HepG2 (cell line): ENCODE measurements at regions not wholly inside any gene's neighbourhood (a gene's known extent, or its start where the extent isn't known, plus 50 kb on each side); places are given as distances from the start of the nearest gene placed in this dataset.

Source experiments
- ATAC-seq: fragments of 200-7000 bp; cut with Tn5 transposase; 3 replicates; pipeline ENCODE4 v1.9.1; 2020; ENCODE audit warnings: mild to moderate bottlenecking, moderate library complexity
- BruUV-seq: library from RNA; stranded (reverse); fragments of 400-500 nt; replicated peaks from 2 replicates; lab custom pipeline; 2021; lab: Mats Ljungman, UMichigan
- CTCF ChIA-PET: fragments of 300-600 bp; formaldehyde crosslinking; extraction: SDS; loops from one replicate; lab custom pipeline; 2021; ENCODE audit warnings: low total read pairs, inconsistent platforms, low intra/inter-chr PET ratio; lab: Yijun Ruan, JAX
- POLR2A ChIA-PET: fragments of 350-600 bp; sonication (Branson Sonifier 250); formaldehyde crosslinking; loops from one replicate; lab custom pipeline; 2020; ENCODE audit warnings: antibody characterized with exemption, inconsistent platforms; lab: Yijun Ruan, JAX
- DNase-seq: peaks from one replicate; pipeline ENCODE4 v3.0.0-alpha.2; 2015; ENCODE audit warnings: low spot score
- FAIRE-seq: peaks from 3 replicates; lab custom pipeline; 2011; peaks lifted over from hg19 to GRCh38; lab: Jason Lieb, UNC
- H2AFZ ChIP-seq: one replicate; pipeline ENCODE4 v1.6.1; 2011; ENCODE audit warnings: low read length, inconsistent platforms
- H3K27ac ChIP-seq: fragments of 300-600 bp; 3 replicates; pipeline ENCODE4 v1.8.0; 2011; ENCODE audit warnings: mixed run types, mild to moderate bottlenecking, mixed read lengths, low read length, inconsistent platforms; ENCODE audit not compliant: insufficient read depth; ENCODE audit errors: extremely low read length
- H3K27me3 ChIP-seq, 2 experiments: fragments of 200-600 bp in 1 of 2; 2 replicates in 1 of 2; 3 replicates in 1 of 2; pipeline versions ENCODE4 v1.6.0 to v1.8.0; 2011; ENCODE audit warnings: low read length in 2 of 2, mild to moderate bottlenecking in 2 of 2, moderate library complexity in 2 of 2, inconsistent platforms in 1 of 2; ENCODE audit not compliant: insufficient read depth in 2 of 2, control insufficient read depth in 1 of 2
- H3K36me3 ChIP-seq, 2 experiments: fragments of 200-600 bp in 1 of 2; replicated peaks in 1 of 2; 2 replicates in 1 of 2; 3 replicates in 1 of 2; pipeline versions ENCODE4 v1.5.1 to v1.8.0; 2011; ENCODE audit warnings: low read length in 2 of 2, inconsistent platforms in 1 of 2; ENCODE audit not compliant: insufficient read depth in 2 of 2, control insufficient read depth in 1 of 2
- H3K4me1 ChIP-seq: 2 replicates; pipeline ENCODE4 v1.5.1; 2012; ENCODE audit warnings: low read length, inconsistent platforms; ENCODE audit not compliant: insufficient read depth
- H3K4me2 ChIP-seq: 2 replicates; pipeline ENCODE4 v1.6.0; 2011; ENCODE audit warnings: low read depth, low read length, inconsistent platforms
- H3K4me3 ChIP-seq, 3 experiments: fragments of 200-600 bp in 1 of 3; sonication (generic), shearing (Covaris generic) in 1 of 3; replicated peaks in 1 of 3; 2 replicates each; pipeline ENCODE4 v1.5.1; 2011 to 2016; ENCODE audit warnings: low read length in 3 of 3, inconsistent platforms in 2 of 3, low read depth in 2 of 3, mild to moderate bottlenecking in 2 of 3, control low read depth in 1 of 3, mixed read lengths in 1 of 3; ENCODE audit not compliant: insufficient read depth in 1 of 3
- H3K79me2 ChIP-seq: one replicate; pipeline ENCODE4 v1.6.1; 2011; ENCODE audit warnings: low read length, inconsistent platforms; ENCODE audit not compliant: insufficient read depth
- H3K9ac ChIP-seq: 2 replicates; pipeline ENCODE4 v1.6.0; 2011; ENCODE audit warnings: mild to moderate bottlenecking, low read depth, low read length, inconsistent platforms; ENCODE audit not compliant: insufficient read depth
- H3K9me3 ChIP-seq: 2 replicates; pipeline ENCODE4 v1.5.1; 2012; ENCODE audit warnings: mild to moderate bottlenecking, low read length
- H4K20me1 ChIP-seq: 2 replicates; pipeline ENCODE4 v1.6.0; 2011; ENCODE audit warnings: inconsistent platforms, mild to moderate bottlenecking, low read length, moderate library complexity; ENCODE audit not compliant: insufficient read depth
- CBX1 ChIP-seq: IDR thresholded peaks from one replicate; pipeline ENCODE4 v1.6.1; 2016; ENCODE audit warnings: antibody characterized with exemption, low read depth
- CTCF ChIP-seq: sonication (generic); formaldehyde crosslinking; IDR thresholded peaks from 2 replicates; pipeline ENCODE4 v1.5.0; 2020; ENCODE audit warnings: mild to moderate bottlenecking, missing genetic modification reagents, moderate library complexity
- ELF1 ChIP-seq: sonication (generic); formaldehyde crosslinking; IDR thresholded peaks from 2 replicates; pipeline ENCODE4 v1.4.0; 2020; ENCODE audit warnings: missing genetic modification reagents
- GTF2F1 ChIP-seq: fragments of 150-350 bp; IDR thresholded peaks from 2 replicates; pipeline ENCODE4 v1.6.1; 2014; ENCODE audit warnings: low read length
- KLF13 ChIP-seq: sonication (generic); formaldehyde crosslinking; IDR thresholded peaks from 2 replicates; pipeline ENCODE4 v1.4.0; 2020; ENCODE audit warnings: mild to moderate bottlenecking, missing genetic modification reagents
- KLF16 ChIP-seq, 2 experiments: sonication (generic) in 1 of 2; formaldehyde crosslinking in 1 of 2; IDR thresholded peaks; 2 replicates each; pipeline versions ENCODE4 v1.6.1 to v1.8.0; 2016 to 2023; ENCODE audit warnings: missing genetic modification reagents in 2 of 2, missing compliant biosample characterization in 1 of 2
- KMT2A ChIP-seq: sonication (generic); formaldehyde crosslinking; IDR thresholded peaks from 2 replicates; pipeline ENCODE4 v1.4.0; 2020; ENCODE audit warnings: missing genetic modification reagents
- LCORL ChIP-seq, 2 experiments: fragments of 450-650 bp in 1 of 2; sonication (generic) in 1 of 2; formaldehyde crosslinking in 1 of 2; IDR thresholded peaks; 2 replicates each; pipeline versions ENCODE4 v1.5.0 to v1.6.1; 2017 to 2020; ENCODE audit warnings: antibody characterized with exemption in 1 of 2, missing genetic modification reagents in 1 of 2
- MATR3 ChIP-seq: sonication (generic); formaldehyde crosslinking; IDR thresholded peaks from 2 replicates; pipeline ENCODE4 v1.4.0; 2020; ENCODE audit warnings: missing genetic modification reagents
- MEF2D ChIP-seq: sonication (generic); formaldehyde crosslinking; IDR thresholded peaks from 2 replicates; pipeline ENCODE4 v1.5.1; 2020; ENCODE audit warnings: mild to moderate bottlenecking, missing genetic modification reagents
- NKX3-1 ChIP-seq: sonication (generic); formaldehyde crosslinking; IDR thresholded peaks from 2 replicates; pipeline ENCODE4 v1.5.0; 2020; ENCODE audit warnings: missing genetic modification reagents
- PREB ChIP-seq: sonication (generic); formaldehyde crosslinking; IDR thresholded peaks from 2 replicates; pipeline ENCODE4 v1.4.0; 2020; ENCODE audit warnings: missing genetic modification reagents
- SIX1 ChIP-seq: sonication (generic); formaldehyde crosslinking; IDR thresholded peaks from 2 replicates; pipeline ENCODE4 v1.4.0; 2020; ENCODE audit warnings: missing genetic modification reagents, borderline replicate concordance
- TOE1 ChIP-seq: sonication (generic); formaldehyde crosslinking; IDR thresholded peaks from 2 replicates; pipeline ENCODE4 v1.4.0; 2020; ENCODE audit warnings: mild to moderate bottlenecking, missing genetic modification reagents
- ZBTB42 ChIP-seq: sonication (generic); formaldehyde crosslinking; IDR thresholded peaks from 2 replicates; pipeline ENCODE4 v1.5.0; 2020; ENCODE audit warnings: mild to moderate bottlenecking, missing genetic modification reagents
- ZC3H4 ChIP-seq: sonication (generic); formaldehyde crosslinking; IDR thresholded peaks from 2 replicates; pipeline ENCODE4 v1.4.0; 2020; ENCODE audit warnings: missing genetic modification reagents, borderline replicate concordance
- ZNF580 ChIP-seq: IDR thresholded peaks from 2 replicates; pipeline ENCODE4 v1.6.1; 2016; ENCODE audit warnings: low read depth, borderline replicate concordance
- ZNF709 ChIP-seq: sonication (generic); formaldehyde crosslinking; IDR thresholded peaks from 2 replicates; pipeline ENCODE4 v1.5.0; 2020; ENCODE audit warnings: mild to moderate bottlenecking, missing genetic modification reagents
- WGBS: methylation state at CpG from one replicate; pipeline ENCODE4 v1.1.6; 2017; ENCODE audit warnings: low lambda C conversion rate; 5-methylcytosine and 5-hydroxymethylcytosine counted together
- in situ Hi-C: cut with HindIII; loops from 2 replicates; pipeline ENCODE4 v1.10.0; 2017; ENCODE audit warnings: low pct_unique_long_range_greater_than_20kb; ENCODE audit not compliant: extremely low pct_ligation_motif_present
- intact Hi-C: fragments of 100-400 bp; cut with micrococcal nuclease; formaldehyde crosslinking; loops from one replicate; pipeline ENCODE4 v1.10.0; 2022; ENCODE audit not compliant: unreplicated experiment

- TF ChIP-seq ZBTB42 (CRISPR knock-in tag) (no peak), KMT2A (CRISPR knock-in tag) (no peak), KLF16 (CRISPR knock-in tag; IDR thresholded peaks at IDR 0.05) (no peak), MATR3 (CRISPR knock-in tag) (no peak), TOE1 (no peak), GTF2F1 (no peak), CBX1 (no peak), ZNF709 (no peak), SIX1 (CRISPR knock-in tag) (no peak), KLF13 (CRISPR knock-in tag) (no peak), ZNF580 (CRISPR knock-in tag) (no peak), LCORL (IDR thresholded peaks at IDR 0.05) (no peak), LCORL (CRISPR knock-in tag; IDR thresholded peaks at IDR 0.05) (no peak), MEF2D (CRISPR knock-in tag) (no peak), NKX3-1 (no peak), ZC3H4 (CRISPR knock-in tag) (no peak), ELF1 (CRISPR knock-in tag) (no peak)
- TF ChIP-seq, all 625 proteins: peak for 0
These were observed 297.4 kb upstream of the TUSC1 start (continued) for GRCh38 chr9:25975667-25976066.

- H2AFZ ChIP-seq, result no peak overlapping the region
- POLR2A ChIA-PET, result no interaction called here
- FAIRE-seq (peak; percentile 72), ATAC-seq (peak; percentile 67), DNase-seq (peak; percentile 47)
- peaks cover 69% of the 10 kb centered on the region for H3K9me3 ChIP-seq
- no peak overlapping the region for H3K27ac ChIP-seq
- H4K20me1 ChIP-seq, result no peaks in the 10 kb centered on the region
- in situ Hi-C loops, result loop anchor here (25.0 kb wide), 2 partner anchors 373 to 648 kb away; no protein-coding TSS in a partner anchor
- H3K4me2 ChIP-seq, result no peak overlapping the region
- H3K9ac ChIP-seq, result no peak overlapping the region
- no TSS peak for BruUV-seq
- intact Hi-C loops, result loop anchor here (1.0 kb wide), 1 partner anchor 362 kb away; no protein-coding TSS in a partner anchor
- no peak overlapping the region for H3K4me3 ChIP-seq
- CTCF ChIA-PET, result interaction anchor here (1.2 kb wide), 1 partner anchor 363 kb away, joined by 6 read pairs; no protein-coding TSS in a partner anchor
- no peaks in the 10 kb centered on the region for H3K36me3 ChIP-seq
- no peaks in the 10 kb centered on the region for H3K4me1 ChIP-seq
- no peaks in the 10 kb centered on the region for H3K79me2 ChIP-seq
- WGBS, result 20% methylated on average over 2 of the region's 3 CpGs
- no peaks in the 10 kb centered on the region for H3K27me3 ChIP-seq
- no peak for TF ChIP-seq PREB (CRISPR knock-in tag)
- peak; percentile 46 for TF ChIP-seq CTCF (CRISPR knock-in tag)
These were observed 286.0 kb upstream of the TUSC1 start for GRCh38 chr9:25964239-25964638.
